Epithelial cell of proximal tubule (primary cell): ENCODE measurements at regions not wholly inside any gene's neighbourhood (a gene's known extent, or its start where the extent isn't known, plus 50 kb on each side); places are given as distances from the start of the nearest gene placed in this dataset.

Experiments
- DNase-seq: peaks from one replicate; pipeline ENCODE4 v3.0.0-alpha.2; 2011; ENCODE audit warnings: low read depth
- H3K4me3 ChIP-seq: 2 replicates; pipeline ENCODE4 v1.5.1; 2011; ENCODE audit warnings: low read depth, mild to moderate bottlenecking, low read length
- TF ChIP-seq, protein P1 (sequence below): conservative IDR thresholded peaks from 2 replicates; pipeline ENCODE4 v1.5.1; 2012; ENCODE audit warnings: low read depth, mild to moderate bottlenecking, low read length

DNA sequence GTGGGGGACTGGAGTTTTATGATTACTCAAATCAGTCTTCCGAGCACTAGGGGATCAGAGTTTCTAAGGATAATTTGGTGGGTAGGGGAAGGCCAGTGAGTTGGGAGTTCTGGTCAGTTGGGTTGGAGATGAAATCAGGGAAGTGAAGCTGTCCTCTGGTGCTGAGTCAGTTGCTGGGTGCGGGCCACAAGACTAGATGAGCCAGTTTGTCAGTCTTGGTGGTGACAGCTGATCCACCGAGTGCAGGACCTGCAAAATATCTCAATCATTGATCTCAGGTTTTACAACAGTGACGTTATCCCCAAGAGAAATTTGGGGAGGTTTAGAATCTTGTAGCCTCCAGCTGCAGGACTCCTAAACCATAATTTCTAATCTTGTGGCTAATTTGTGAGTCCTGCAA, 249.4 kb downstream of the FAM43A start:
- no peak for DNase-seq
- TF ChIP-seq, protein P1, sequence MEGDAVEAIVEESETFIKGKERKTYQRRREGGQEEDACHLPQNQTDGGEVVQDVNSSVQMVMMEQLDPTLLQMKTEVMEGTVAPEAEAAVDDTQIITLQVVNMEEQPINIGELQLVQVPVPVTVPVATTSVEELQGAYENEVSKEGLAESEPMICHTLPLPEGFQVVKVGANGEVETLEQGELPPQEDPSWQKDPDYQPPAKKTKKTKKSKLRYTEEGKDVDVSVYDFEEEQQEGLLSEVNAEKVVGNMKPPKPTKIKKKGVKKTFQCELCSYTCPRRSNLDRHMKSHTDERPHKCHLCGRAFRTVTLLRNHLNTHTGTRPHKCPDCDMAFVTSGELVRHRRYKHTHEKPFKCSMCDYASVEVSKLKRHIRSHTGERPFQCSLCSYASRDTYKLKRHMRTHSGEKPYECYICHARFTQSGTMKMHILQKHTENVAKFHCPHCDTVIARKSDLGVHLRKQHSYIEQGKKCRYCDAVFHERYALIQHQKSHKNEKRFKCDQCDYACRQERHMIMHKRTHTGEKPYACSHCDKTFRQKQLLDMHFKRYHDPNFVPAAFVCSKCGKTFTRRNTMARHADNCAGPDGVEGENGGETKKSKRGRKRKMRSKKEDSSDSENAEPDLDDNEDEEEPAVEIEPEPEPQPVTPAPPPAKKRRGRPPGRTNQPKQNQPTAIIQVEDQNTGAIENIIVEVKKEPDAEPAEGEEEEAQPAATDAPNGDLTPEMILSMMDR = no peak
- H3K4me3 ChIP-seq = no peak overlapping the region

DNA sequence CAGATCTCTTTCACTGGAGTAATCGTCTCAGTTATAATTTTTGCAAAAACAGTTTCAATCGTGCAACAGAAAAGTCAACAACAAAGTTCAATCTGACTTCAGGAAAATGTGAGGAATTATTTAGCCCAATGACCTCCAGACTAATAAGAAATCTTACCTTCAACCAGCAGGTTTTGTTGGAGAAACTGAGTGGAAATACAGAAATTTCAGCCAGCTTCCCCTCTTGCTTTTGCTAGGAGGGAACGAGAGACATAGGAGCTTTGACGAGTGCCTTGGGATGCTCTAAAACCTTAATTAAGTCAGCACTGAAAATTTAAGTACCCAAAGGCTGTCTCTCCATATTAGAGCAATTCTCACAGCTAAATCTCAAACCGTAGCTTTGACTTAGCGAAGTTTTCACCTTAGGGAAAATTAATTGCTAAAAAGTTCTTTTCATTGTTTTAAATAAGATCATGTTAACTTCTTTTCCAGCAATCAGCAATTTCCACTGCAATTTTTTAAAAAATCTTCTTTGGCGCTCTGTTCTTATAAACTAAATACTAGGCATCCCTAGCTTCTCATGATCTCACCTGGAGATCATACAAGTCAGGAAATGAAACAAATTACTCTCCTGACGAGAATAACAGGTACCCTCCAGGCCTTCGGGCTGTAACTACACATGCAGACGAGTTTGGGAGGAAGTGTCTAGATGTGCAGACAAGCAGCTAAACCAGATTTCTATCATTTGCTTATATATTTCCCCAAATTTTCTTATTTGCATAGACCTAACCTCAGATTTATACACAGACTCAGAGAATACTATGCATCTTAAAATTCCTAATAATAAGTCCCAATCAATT, 250.2 kb downstream of the FAM43A start:
- TF ChIP-seq, protein P1 = no peak
- no peak overlapping the region for H3K4me3 ChIP-seq
- no peak for DNase-seq

DNA sequence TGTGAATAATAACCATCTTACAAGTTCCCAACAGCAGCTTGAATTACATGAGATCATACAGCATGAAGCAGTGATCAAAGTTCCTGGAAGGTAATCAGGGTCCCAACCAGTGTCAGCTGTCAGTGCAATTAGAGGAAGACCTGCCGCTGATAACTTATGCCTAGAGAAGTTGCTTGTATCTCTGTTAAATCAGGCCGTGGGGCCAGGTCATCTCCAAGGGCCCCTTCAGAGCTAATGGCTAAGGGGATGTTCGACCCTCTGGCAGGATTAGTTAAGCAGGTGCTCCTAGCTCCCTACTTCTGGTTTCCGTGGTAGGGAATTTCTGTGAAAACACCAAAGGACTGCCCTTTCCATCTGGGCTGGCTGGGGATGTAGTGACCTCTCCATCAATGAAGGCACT, 251.0 kb downstream of the FAM43A start:
- DNase-seq = no peak

DNA sequence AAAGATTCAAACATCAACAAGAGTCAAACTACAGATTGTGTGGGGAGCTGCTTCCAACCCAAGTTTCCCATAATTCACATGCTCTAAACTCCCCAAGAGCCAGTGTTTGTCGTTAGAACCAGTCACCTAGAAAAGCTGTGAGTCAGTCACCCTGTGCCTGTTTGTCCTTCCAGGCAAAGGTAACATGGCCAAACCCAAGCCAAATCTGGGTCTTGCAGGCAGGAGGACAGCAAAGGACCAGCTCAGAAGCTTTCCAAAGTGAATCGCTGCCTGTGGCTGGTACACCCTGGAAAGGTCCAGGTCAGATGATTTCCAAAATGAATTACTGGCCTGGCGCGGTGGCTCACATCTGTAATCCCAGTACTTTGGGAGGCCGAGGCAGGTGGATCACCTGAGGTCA, 251.5 kb downstream of the FAM43A start:
- H3K4me3 ChIP-seq = no peak overlapping the region
- DNase-seq = no peak
- TF ChIP-seq, protein P1 = no peak

More for the DNA sequence above, 251.0 kb downstream of the FAM43A start:
- H3K4me3 ChIP-seq = no peak overlapping the region
- TF ChIP-seq, protein P1 = no peak

DNA sequence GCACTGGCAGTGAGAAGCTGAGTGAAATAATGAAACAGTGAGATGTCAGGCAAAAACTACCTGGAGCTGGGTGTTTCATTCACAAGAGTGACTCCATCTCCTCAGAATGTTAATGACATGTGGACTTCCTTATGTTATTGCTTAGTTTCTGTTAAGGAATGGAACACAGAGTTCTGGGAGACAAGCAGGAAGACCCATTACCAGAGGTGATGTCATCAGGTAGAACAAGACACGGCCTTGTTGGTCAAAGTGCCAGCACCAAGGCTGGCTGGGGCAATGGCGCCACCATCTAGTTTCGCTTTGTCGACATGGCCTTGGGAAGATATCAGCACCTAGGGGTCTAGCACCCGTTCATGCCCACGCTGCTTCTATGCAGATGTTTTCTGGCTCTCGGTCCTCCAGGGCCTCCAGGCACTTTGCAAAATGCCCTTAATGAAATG, 252.2 kb downstream of the FAM43A start:
- TF ChIP-seq, protein P1 = no peak
- DNase-seq = no peak
- no peak overlapping the region for H3K4me3 ChIP-seq

DNA sequence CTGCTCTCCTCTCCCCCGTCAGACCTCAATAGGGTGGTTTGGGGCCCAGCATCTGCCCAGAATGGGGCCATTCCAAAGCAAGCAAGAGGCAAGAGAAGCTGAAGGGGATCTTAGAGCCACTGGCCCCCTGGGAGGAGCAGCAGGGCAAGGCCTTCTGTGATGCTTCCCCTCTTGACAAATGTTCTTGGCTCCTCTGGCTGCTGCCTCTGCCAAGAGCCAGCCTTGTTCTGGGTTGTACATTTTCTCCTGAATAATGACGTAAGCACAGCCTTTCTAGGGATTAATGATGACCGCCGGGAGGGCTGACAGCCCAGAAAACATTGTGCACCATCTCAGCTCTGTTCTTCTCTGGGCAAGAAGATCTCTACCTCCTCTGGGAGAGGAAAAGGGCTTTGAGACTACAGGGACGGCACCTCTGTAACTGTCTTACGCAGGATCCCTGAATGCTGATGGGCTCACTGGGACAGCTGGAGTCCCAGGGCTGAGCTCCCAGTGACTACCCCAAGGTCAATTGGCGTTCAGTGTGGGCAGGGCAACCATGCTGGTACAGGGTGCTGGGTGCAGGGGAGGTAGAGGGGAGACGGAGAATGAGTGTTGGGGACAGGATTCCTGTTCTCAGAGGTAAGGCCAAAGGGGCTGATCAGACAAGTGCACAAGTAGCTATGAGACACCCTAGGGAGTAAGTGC, 253.3 kb downstream of the FAM43A start:
- no peak for DNase-seq
- no peak overlapping the region for H3K4me3 ChIP-seq
- TF ChIP-seq, protein P1 = no peak

DNA sequence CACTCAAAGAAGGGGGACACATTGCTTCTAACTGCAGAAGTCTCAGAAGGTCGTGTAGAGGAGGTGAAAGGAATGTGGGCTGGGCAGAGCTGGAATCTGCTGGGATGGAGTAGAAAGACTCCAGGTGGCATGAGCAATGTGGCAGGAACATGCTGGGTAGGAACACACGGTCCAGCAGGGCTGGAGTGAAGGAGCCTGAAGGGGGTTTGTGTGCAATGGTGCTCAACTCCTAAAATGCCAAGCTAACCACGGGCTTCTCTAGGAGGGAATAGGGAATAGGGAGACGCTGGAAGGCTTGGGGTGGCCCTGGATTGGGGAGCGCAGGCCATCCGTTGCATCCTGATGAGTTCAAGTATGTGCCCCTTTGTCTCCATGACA, 253.8 kb downstream of the FAM43A start:
- no peak for DNase-seq
- no peak overlapping the region for H3K4me3 ChIP-seq
- TF ChIP-seq, protein P1 = no peak
